Right hindlimb (tissue), 1 donor: ENCODE measurements at regions not wholly inside any gene's neighbourhood (a gene's known extent, or its start where the extent isn't known, plus 50 kb on each side); places are given as distances from the start of the nearest gene placed in this dataset.
"Not testable (repeated sequence)": the region's sequence is repeated elsewhere in the genome, so short reads cannot be mapped to it uniquely, and the experiment has no call there.

Experiments
- DNase-seq: peaks from one replicate; pipeline ENCODE4 v3.0.0-alpha.2; 2018

GRCh38 chr18:75723521-75724340 lies 296.2 kb upstream of the SMIM21 start:
- no peak for DNase-seq

GRCh38 chr18:75714766-75715165 lies 287.3 kb upstream of the SMIM21 start:
- no peak for DNase-seq

- DNase-seq: not testable (repeated sequence)
Observed at GRCh38 chr18:75712124-75712867, 284.8 kb upstream of the SMIM21 start.

GRCh38 chr18:75700561-75700960 lies 273.1 kb upstream of the SMIM21 start:
- no peak for DNase-seq

- DNase-seq: no peak
Observed at GRCh38 chr18:75698861-75699260, 271.4 kb upstream of the SMIM21 start.

GRCh38 chr18:75697493-75697892 lies 270.0 kb upstream of the SMIM21 start:
- DNase-seq: no peak

- DNase-seq: no peak
Observed at GRCh38 chr18:75696391-75696790, 268.9 kb upstream of the SMIM21 start.

- DNase-seq: no peak
Observed at GRCh38 chr18:75694292-75694691, 266.8 kb upstream of the SMIM21 start.

GRCh38 chr18:75691483-75691882 lies 264.0 kb upstream of the SMIM21 start:
- no peak for DNase-seq

- not testable (repeated sequence) for DNase-seq
Observed at GRCh38 chr18:75690283-75690682, 262.8 kb upstream of the SMIM21 start.

- DNase-seq: no peak
Observed at GRCh38 chr18:75687626-75688025, 260.1 kb upstream of the SMIM21 start.

GRCh38 chr18:75683426-75683825 lies 255.9 kb upstream of the SMIM21 start:
- DNase-seq: no peak

- DNase-seq: no peak
Observed at GRCh38 chr18:75681538-75682115, 254.1 kb upstream of the SMIM21 start.

- DNase-seq: peak; percentile 87
Observed at GRCh38 chr18:75679331-75679730, 251.8 kb upstream of the SMIM21 start.

- DNase-seq: no peak
Observed at GRCh38 chr18:75678627-75679026, 251.1 kb upstream of the SMIM21 start.

GRCh38 chr18:75677696-75678455 lies 250.4 kb upstream of the SMIM21 start:
- no peak for DNase-seq

GRCh38 chr18:75660932-75661331 lies 233.4 kb upstream of the SMIM21 start:
- DNase-seq: no peak

GRCh38 chr18:75659535-75660023 lies 232.1 kb upstream of the SMIM21 start:
- DNase-seq: no peak

GRCh38 chr18:75658330-75658729 lies 230.8 kb upstream of the SMIM21 start:
- DNase-seq: no peak

- DNase-seq: no peak
Observed at GRCh38 chr18:75656563-75657247, 229.2 kb upstream of the SMIM21 start.

- DNase-seq: no peak
Observed at GRCh38 chr18:75656035-75656434, 228.5 kb upstream of the SMIM21 start.
